ENCODE measurements at regions not wholly inside any gene's neighbourhood (a gene's known extent, or its start where the extent isn't known, plus 50 kb on each side); places are given as distances from the start of the nearest gene placed in this dataset.

- FAIRE-seq: no peak
- CTCF ChIA-PET (ENCODE audit: partially characterized antibody): interaction anchor here (1.3 kb wide), 1 partner anchor 21 kb away, joined by 4 read pairs; no protein-coding TSS in a partner anchor
- TF ChIP-seq SIX5 (IDR thresholded peaks at IDR 0.05; ENCODE audit: low read depth, low read length): no peak
- TF ChIP-seq TAF1 (IDR thresholded peaks at IDR 0.05; ENCODE audit: low read depth, low read length): no peak
- TF ChIP-seq RXRA (IDR thresholded peaks at IDR 0.05; ENCODE audit: insufficient read depth, low read depth, low read length): no peak
- TF ChIP-seq HDAC6 (IDR thresholded peaks at IDR 0.05; ENCODE audit: low read depth, low read length): no peak
Measured at GRCh38 chr6:19159561-19159960, 677.6 kb upstream of the ID4 start.

More at GRCh38 chr6:19159561-19159960, 677.6 kb upstream of the ID4 start:
- H3K9ac ChIP-seq (replicated peaks in 1 of 4; ENCODE audit: extremely low read depth in 1 of 4, low read depth in 3 of 4, low read length in 3 of 4): no peak overlapping the region
- H3K27me3 ChIP-seq (replicated peaks in 1 of 4; ENCODE audit: control insufficient read depth in 3 of 4, extremely low read depth in 1 of 4, insufficient read depth in 3 of 4, low read length in 3 of 4): no peaks in the 10 kb centered on the region
- H3K4me3 ChIP-seq (ENCODE audit: extremely low read depth in 1 of 4, insufficient read depth in 2 of 4, low read depth in 3 of 4, low read length in 4 of 4): no peak overlapping the region
- H2BK12ac ChIP-seq (ENCODE audit: low read depth, low read length): no peak overlapping the region
- no peaks in the 10 kb centered on the region for H3K79me2 ChIP-seq (ENCODE audit: control insufficient read depth in 1 of 2, insufficient read depth in 2 of 2, low read length in 2 of 2)
- H3K4me2 ChIP-seq (ENCODE audit: insufficient read depth in 1 of 2, low read depth in 2 of 2, low read length in 2 of 2): no peak overlapping the region
- H2BK5ac ChIP-seq (ENCODE audit: low read depth, low read length): no peak overlapping the region
- H2BK15ac ChIP-seq (ENCODE audit: low read length): no peak overlapping the region
- no peaks in the 10 kb centered on the region for H3K23me2 ChIP-seq (ENCODE audit: low read depth, low read length)
- no peak overlapping the region for H3K14ac ChIP-seq (ENCODE audit: insufficient read length)
- H3K23ac ChIP-seq (ENCODE audit: insufficient read length): no peak overlapping the region
- H2AFZ ChIP-seq (ENCODE audit: low read length): no peak overlapping the region
- no peaks in the 10 kb centered on the region for H3K79me1 ChIP-seq (ENCODE audit: low read depth, low read length)
- H3K9me3 ChIP-seq (ENCODE audit: insufficient read depth in 2 of 2, low read depth in 1 of 2, low read length in 1 of 2): no peaks in the 10 kb centered on the region
- H4K5ac ChIP-seq (ENCODE audit: insufficient read length, low read depth, low read length): no peak overlapping the region
- no peak overlapping the region for H3K18ac ChIP-seq (ENCODE audit: extremely low read depth, low read length)
- POLR2A ChIA-PET (ENCODE audit: partially characterized antibody): no interaction called here
- H4K8ac ChIP-seq (ENCODE audit: extremely low read depth, insufficient read depth, low read length): no peak overlapping the region
- no peak overlapping the region for H2BK120ac ChIP-seq (replicated peaks; ENCODE audit: low read depth, low read length)
- no peaks in the 10 kb centered on the region for H3K36me3 ChIP-seq (ENCODE audit: control insufficient read depth in 2 of 4, insufficient read depth in 4 of 4, low read length in 3 of 4)
- no peak for DNase-seq (ENCODE audit: low read depth in 1 of 2, low spot score in 2 of 2)
- H2BK20ac ChIP-seq (ENCODE audit: low read length): no peak overlapping the region
- no peaks in the 10 kb centered on the region for H3K4me1 ChIP-seq (replicated peaks in 1 of 4; ENCODE audit: control insufficient read depth in 3 of 4, insufficient read depth in 4 of 4, low read length in 3 of 4)
- no peak overlapping the region for H3K56ac ChIP-seq (replicated peaks; ENCODE audit: insufficient read length, low read depth, low read length)
- no peaks in the 10 kb centered on the region for H4K20me1 ChIP-seq (replicated peaks in 1 of 2; ENCODE audit: control insufficient read depth in 1 of 2, insufficient read depth in 2 of 2, low read length in 2 of 2)
- H4K91ac ChIP-seq (replicated peaks; ENCODE audit: insufficient read length, low read length): no peak overlapping the region
- no peak overlapping the region for H2AK5ac ChIP-seq (ENCODE audit: low read depth, low read length)
- no peak overlapping the region for H3K4ac ChIP-seq (replicated peaks; ENCODE audit: insufficient read length, low read depth, low read length)
- H3K27ac ChIP-seq (ENCODE audit: low read depth, low read length): no peak overlapping the region
- 96% methylated on average over 2 of the region's 2 CpGs; no CpG with 5 or more reads in 1 of the 2 experiments for WGBS, 2 experiments (ENCODE audit: extremely low coverage in 1 of 2, insufficient coverage in 1 of 2, insufficient read length in 1 of 2, insufficient replicate concordance in 2 of 2, low coverage in 1 of 2, low lambda C conversion rate in 2 of 2, missing lambda C conversion rate in 1 of 2)

Data from H1 (cell line).